Inflammatory macrophage treated with lipopolysaccharide for 1 hour (primary cell): ENCODE measurements at regions not wholly inside any gene's neighbourhood (a gene's known extent, or its start where the extent isn't known, plus 50 kb on each side); places are given as distances from the start of the nearest gene placed in this dataset.
"Not testable (repeated sequence)": the region's sequence is repeated elsewhere in the genome, so short reads cannot be mapped to it uniquely, and the experiment has no call there.

Experiments
- DNase-seq, 2 donors: peaks; one replicate each; pipeline ENCODE4 v3.0.0-alpha.2; 2020 to 2022

- DNase-seq: no peak
These were observed 425.9 kb downstream of the EPHA3 start for GRCh38 chr3:89533275-89533674.

- not testable (repeated sequence) for DNase-seq
These were observed 447.2 kb downstream of the EPHA3 start for GRCh38 chr3:89554587-89554986.

- no peak for DNase-seq
These were observed 451.3 kb downstream of the EPHA3 start for GRCh38 chr3:89558711-89559110.

- no peak for DNase-seq
These were observed 453.1 kb downstream of the EPHA3 start for GRCh38 chr3:89560568-89560967.

GRCh38 chr3:89562373-89562772, 455.0 kb downstream of the EPHA3 start:
- DNase-seq: no peak

- DNase-seq: no peak
These were observed 457.7 kb downstream of the EPHA3 start for GRCh38 chr3:89565098-89565497.

GRCh38 chr3:89570465-89570864, 463.0 kb downstream of the EPHA3 start:
- DNase-seq: no peak

GRCh38 chr3:89571298-89571697, 463.9 kb downstream of the EPHA3 start:
- DNase-seq: no peak

- no peak for DNase-seq
These were observed 464.3 kb downstream of the EPHA3 start for GRCh38 chr3:89571707-89572106.

- DNase-seq: no peak
These were observed 464.8 kb downstream of the EPHA3 start for GRCh38 chr3:89572261-89572660.

- no peak for DNase-seq
These were observed 469.0 kb downstream of the EPHA3 start for GRCh38 chr3:89576417-89576816.

- DNase-seq: no peak
These were observed 470.5 kb downstream of the EPHA3 start for GRCh38 chr3:89577637-89578530.

- DNase-seq: no peak
These were observed 473.4 kb downstream of the EPHA3 start for GRCh38 chr3:89580859-89581258.

GRCh38 chr3:89584398-89584797, 477.0 kb downstream of the EPHA3 start:
- no peak for DNase-seq

- no peak for DNase-seq
These were observed 478.8 kb downstream of the EPHA3 start for GRCh38 chr3:89586256-89586655.

GRCh38 chr3:89586676-89587075, 479.3 kb downstream of the EPHA3 start:
- no peak for DNase-seq

- DNase-seq: no peak
These were observed 498.7 kb downstream of the EPHA3 start for GRCh38 chr3:89606151-89606550.

- no peak for DNase-seq
These were observed 504.6 kb downstream of the EPHA3 start for GRCh38 chr3:89612027-89612426.

GRCh38 chr3:89613241-89613640, 505.8 kb downstream of the EPHA3 start:
- DNase-seq: no peak

GRCh38 chr3:89617706-89618105, 510.3 kb downstream of the EPHA3 start:
- no peak for DNase-seq

- no peak for DNase-seq
These were observed 511.8 kb downstream of the EPHA3 start for GRCh38 chr3:89619263-89619662.

GRCh38 chr3:89622063-89622700, 514.8 kb downstream of the EPHA3 start:
- no peak for DNase-seq

- DNase-seq: no peak
These were observed 517.1 kb downstream of the EPHA3 start for GRCh38 chr3:89624494-89624893.

- no peak for DNase-seq
These were observed 518.5 kb downstream of the EPHA3 start for GRCh38 chr3:89625945-89626344.
